ENCODE measurements at regions not wholly inside any gene's neighbourhood (a gene's known extent, or its start where the extent isn't known, plus 50 kb on each side); places are given as distances from the start of the nearest gene placed in this dataset.

- TF ChIP-seq E2F6 (IDR thresholded peaks at IDR 0.05) (no peak), ASH2L (IDR thresholded peaks at IDR 0.05; ENCODE audit: low read length) (no peak)
Observed at GRCh38 chr1:178024504-178024903, 54.6 kb upstream of the SEC16B start (continued).
